Prostate gland (tissue), 2 donors: ENCODE measurements at regions not wholly inside any gene's neighbourhood (a gene's known extent, or its start where the extent isn't known, plus 50 kb on each side); places are given as distances from the start of the nearest gene placed in this dataset.

ENCODE experiments used
- CTCF ChIP-seq, 4 experiments: fragments of 200-600 bp in 2 of 4; fragments of 450-650 bp in 2 of 4; sonication (generic) in 2 of 4; IDR thresholded peaks; 1 replicate in 3 of 4; 2 replicates in 1 of 4; pipeline ENCODE4 v1.5.1; 2016 to 2019; ENCODE audit warnings: antibody characterized with exemption in 4 of 4, mild to moderate bottlenecking in 2 of 4, moderate library complexity in 2 of 4
- POLR2A ChIP-seq: fragments of 450-650 bp; IDR thresholded peaks from one replicate; pipeline ENCODE4 v1.6.1; 2016; ENCODE audit warnings: antibody characterized with exemption, mild to moderate bottlenecking
- POLR2AphosphoS5 ChIP-seq: sonication (generic); formaldehyde crosslinking; IDR thresholded peaks from one replicate; pipeline ENCODE4 v1.6.1; 2017; ENCODE audit warnings: antibody characterized with exemption

DNA sequence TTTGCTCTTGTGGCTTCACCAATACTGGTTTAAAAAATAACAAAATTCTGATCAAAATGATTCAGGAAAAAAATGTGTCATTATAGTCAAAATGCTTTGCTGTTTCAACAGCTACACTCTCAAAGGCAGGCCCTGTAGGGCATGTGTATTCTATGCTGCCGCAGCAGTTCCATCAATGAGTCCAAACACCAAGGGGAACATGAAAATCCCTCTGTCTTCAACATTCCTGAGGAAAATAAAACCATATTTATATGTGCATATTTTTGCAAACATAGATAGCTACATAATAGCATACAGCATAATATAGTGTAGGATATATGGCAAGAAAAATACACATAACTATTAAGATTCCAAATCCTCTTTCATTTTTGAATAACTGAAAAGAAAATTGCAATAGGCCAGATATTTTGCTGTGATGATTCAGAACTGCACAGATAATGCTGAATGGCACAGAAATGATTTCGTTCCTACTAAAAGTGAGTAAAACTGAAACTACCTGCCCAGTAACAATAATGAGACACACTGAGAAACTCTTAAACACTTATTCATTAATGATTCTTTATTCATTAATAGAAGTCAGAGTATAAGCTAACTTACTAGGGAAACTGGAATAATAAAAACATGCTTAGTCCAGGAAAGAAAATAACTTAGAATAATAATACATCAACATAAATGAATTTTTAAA, 343.8 kb downstream of the SUCLG1 start:
- TF ChIP-seq CTCF (IDR thresholded peaks at IDR 0.05), result no peak
- no peak for TF ChIP-seq POLR2A
- TF ChIP-seq POLR2AphosphoS5, result no peak
